NCI-H2171 treated with DMSO at 0.1 percent for 48 hours (cell line): ENCODE measurements at regions not wholly inside any gene's neighbourhood (a gene's known extent, or its start where the extent isn't known, plus 50 kb on each side); places are given as distances from the start of the nearest gene placed in this dataset.
"Not testable (repeated sequence)": the region's sequence is repeated elsewhere in the genome, so short reads cannot be mapped to it uniquely, and the experiment has no call there.

Experiments
- DNase-seq: peaks from one replicate; lab custom pipeline; 2025; lab: John Stamatoyannopoulos, UW

DNA sequence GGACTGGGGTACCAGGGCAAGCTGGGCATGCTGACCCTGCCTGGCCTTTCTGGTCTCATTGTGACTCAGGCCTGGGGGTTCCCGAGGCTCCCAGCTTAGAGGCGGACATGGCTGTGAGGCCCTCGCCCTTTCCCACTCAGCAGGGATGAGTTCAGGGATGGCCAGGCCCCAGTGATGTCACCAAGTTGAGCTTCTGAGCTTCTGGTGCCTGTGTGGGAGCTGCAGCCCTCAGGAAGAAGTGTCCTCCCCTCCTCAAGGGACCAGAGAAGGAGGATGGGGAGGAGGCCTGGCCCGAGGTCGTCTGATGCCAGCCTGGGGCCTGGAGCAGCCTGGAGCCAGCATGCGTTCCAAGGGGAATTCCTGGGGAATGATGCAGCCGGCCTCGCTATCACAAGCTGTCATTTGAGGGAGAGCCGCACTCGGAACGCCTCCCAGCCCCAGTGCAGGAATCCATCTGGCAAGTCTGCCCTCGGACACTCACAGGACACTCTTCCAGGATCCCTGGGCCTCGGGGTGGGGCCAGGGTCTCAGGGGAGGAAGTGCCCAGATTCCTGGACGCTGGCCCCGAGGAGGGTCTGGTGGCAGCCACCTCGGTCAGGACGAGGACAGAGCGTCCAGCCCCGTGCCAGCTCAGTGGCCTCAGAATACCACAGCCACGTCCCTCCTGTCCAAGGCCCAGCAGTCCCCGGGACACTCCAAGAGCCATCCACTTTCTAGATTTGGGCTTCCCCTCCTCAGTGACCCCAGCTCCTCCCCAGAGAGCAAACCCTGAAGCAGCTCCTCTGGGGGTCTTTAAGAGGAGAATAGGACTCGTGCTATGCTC lies 61.2 kb upstream of the GPC1 start:
- DNase-seq, result no peak

DNA sequence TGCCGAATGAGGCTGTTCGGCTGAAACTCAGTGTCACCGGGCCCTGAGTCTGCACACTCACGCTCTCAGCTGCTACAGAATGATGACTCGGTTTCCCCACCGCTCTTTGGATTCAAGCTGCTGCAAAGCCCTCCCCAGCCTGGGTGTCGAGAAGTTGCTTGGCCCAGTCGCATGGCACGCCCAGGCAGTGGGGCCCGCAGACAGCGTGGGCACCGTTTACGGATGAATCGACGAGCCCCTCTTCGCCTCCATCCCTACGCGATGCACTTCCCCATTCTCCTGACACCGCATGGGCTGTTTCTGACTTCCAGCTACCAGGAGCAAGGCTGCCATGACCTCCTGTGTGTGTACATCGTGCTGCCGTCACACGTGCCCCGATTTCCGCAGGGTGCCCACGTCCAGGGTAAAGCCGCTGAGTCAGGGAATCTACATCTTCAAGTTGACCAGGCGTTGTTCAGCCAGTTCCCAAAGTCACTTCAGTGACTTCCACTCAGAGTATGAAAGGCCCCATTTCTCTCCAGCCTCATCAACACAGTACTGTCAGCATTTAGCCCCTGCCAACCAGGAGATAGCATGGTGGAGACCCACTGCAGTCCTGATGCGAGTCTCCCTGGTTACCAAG lies 60.3 kb upstream of the GPC1 start:
- no peak for DNase-seq

DNA sequence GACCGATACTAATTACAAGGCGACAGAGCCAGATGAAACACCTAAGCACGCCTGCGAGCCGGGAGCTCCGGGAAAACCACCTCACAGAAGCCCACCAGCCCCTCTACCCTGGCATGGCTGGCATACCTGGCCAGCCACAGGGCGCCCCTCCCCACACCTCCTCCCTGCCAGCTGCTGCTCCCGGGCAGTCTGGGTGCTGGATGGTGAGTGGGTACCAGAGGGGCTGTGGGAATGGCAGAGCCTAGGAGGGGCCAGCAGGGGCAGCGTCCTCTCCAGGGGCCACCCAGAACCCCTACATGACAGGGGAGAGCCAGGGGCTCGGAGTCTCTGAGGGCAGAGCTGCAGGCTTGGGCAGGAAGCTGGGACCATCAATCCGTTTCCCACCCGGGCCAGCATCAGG lies 58.7 kb upstream of the GPC1 start:
- DNase-seq, result no peak

DNA sequence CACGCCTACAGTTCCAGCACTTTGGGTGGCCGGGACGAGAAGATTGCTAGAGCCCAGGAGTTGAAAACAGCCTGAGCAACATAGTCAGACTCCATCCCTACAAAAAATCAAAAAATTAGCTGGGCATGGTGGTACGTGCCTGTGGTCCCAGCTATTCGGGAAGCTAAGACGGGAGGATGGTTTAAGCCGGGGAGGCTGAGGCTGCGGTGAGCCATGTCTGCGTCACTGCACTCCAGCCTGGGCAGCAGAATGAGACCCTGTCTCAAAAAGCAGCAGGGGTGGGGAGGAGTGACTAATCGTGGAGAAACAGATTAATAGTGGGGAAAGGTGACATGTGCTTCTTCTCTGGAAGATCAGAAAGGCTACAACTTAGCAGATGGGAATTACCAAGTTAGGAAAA lies 58.1 kb upstream of the GPC1 start:
- DNase-seq, result no peak

DNA sequence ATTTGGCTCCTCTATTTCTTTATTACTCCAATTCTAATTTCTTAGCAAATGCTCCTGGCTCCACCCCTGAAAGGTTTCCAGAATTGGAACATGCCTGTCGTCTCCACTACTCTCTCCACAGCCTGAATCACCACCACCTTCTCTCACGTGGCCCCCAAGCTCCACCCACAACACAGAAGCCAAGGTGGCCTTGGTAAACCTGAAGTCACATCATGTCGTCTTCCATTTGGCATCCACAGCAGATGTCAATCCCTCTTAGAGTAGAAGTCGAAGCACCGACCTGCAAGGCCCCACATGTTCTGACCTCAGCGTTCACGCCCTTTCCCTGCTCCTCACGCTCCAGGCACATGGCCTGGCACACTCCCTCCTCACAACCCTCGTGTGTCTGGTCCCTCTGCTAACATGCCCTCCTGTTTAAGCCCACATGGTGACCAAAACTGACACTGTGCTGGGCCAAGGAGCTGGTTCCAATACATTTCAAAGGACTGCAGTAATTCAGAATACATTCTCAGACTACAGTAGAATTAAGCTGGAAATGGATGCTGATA lies 56.3 kb upstream of the GPC1 start:
- no peak for DNase-seq

DNA sequence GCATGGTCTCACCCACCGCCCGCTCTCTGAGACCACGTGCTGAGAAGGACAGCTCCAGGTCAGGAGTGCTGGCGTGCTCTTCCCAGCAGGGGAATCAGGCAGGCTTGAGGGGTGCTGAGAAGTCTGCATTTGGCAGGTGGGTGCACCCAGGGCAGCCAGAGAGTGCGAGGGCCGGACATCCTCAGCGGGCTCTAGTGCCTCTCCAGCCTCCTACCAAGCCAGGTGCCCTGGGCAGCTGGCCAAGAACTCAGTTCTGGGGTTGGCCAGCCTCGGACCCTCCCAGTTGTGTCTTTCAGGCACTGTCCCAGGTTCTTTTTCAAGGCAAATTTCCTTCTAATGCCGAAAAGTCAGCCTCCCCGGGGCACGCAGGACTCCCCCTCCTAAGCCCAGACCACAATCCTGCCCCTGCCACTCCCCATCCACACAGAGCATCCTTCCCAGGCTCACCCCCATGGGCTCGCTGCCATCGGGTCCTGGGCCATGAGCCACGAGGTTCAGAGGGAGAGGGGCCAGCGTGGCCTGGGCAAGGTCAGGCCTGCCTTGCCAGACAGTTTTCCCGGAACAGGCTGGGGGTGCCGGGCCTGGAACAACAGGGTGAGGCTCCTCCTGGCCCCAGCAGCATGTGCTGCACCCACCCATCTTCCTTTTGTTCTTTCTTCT lies 52.2 kb upstream of the GPC1 start:
- DNase-seq, result no peak

DNA sequence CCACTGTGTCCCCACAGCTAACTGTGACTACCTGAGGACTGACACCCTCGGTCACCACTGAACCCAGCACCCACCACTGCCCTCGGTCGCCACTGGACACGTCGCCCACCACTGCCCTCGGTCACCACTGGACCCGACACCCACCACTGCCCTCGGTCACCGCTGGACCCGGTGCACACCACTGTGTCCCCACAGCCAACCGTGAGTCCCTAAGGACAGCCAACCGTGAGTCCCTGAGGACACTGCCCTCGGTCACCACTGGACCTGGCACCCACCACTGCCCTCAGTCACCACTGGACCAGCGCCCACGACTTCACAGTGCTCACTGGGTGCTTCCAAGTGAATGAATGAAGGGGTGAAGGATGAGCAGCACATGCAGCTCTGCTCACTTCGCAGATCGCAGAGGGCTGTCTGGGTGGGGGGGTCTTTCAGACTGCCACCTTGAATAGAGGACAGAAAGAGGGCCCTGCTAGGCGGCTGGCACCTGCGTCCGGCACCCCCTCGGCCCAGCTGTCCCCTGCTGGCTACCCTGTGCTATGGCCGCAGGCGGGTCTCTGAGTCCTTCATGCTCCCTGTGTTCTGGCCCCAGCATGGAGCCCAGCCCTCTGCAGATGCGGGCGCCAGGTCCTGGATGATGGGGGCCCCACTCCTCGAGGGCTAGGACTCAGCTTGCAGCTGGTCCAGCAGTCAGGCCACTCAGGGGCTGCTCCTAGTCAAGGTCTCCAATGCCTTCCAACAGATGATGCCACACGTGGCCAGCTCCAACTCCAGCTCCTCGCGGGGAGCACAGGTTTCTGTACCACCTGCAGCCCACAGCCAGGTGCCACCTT lies 51.4 kb upstream of the GPC1 start:
- DNase-seq, result no peak

DNA sequence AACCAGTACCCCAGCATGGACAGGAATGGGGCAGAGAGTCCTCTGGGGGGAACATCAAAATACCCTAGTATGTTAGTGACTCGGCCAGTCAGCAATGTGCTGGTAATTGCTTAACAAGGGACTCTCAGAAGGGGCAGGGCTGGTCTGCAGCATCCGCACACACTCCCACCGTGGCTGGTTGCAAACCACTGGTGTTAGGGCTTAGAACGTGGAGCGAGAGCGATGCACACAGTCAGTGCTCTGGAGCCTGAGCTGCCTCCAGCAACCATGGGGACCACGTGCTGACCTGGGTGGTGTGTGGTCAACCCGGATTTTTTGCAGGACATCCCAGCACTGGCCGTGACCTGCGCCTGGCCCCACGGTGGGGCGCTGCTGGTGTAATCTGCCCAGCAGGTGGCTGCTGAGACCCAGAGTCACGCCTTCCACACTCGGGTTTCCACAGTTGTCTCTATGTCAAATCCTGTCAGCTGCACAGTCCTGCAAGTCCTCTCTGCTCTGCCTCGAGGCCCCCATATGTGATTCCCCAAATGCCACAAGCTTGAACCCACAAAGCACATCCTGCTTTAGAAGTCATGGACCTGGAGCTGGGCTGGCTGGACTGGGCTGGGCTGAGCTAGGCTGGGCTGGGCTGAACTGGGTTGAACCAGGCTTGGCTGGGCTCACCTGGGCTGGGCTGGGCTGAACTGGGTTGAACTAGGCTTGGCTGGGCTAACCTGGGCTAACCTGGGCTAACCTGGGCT lies 50.6 kb upstream of the GPC1 start:
- DNase-seq, result no peak

DNA sequence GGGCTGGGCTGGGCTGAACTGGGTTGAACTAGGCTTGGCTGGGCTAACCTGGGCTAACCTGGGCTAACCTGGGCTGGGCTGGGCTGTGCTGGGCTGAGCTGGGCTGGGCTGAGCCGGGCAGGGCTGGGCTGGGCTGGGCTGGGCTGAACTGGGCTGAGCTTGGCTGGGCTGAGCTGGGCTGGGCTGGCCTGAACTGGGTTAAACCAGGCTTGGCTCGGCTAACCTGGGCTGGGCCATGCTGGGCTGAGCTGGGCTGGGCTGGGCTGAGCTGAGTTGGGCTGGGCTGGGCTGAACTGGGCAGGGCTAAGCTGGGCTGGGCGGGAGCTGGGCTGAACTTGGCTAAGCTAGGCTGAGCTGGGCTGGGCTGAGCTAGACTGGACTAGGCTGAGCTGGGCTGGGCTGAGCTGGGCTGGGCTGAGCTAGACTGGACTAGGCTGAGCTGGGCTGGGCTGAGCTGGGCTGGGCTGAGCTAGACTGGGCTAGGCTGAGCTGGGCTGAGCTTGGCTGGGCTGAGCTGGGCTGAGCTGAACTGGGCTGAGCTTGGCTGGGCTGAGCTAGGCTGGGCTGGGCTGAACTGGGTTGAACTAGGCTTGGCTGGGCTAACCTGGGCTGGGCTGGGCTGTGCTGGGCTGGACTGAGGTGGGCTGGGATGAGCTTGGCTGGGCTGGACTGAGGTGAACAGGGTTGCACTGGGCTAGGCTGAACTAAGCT lies 49.9 kb upstream of the GPC1 start:
- not testable (repeated sequence) for DNase-seq
